GM12875 (cell line): ENCODE measurements at regions not wholly inside any gene's neighbourhood (a gene's known extent, or its start where the extent isn't known, plus 50 kb on each side); places are given as distances from the start of the nearest gene placed in this dataset.

ENCODE experiments used
- H3K4me3 ChIP-seq: one replicate; pipeline ENCODE4 v1.5.1; 2011; ENCODE audit warnings: low read depth, low read length, control low read depth
- CTCF ChIP-seq: IDR thresholded peaks from 2 replicates; pipeline ENCODE4 v1.5.1; 2011; ENCODE audit warnings: low read depth, mild to moderate bottlenecking, control low read depth, inconsistent platforms, low read length, moderate library complexity, borderline replicate concordance; ENCODE audit not compliant: insufficient read depth

GRCh38 chr5:125555591-125555990, 809.2 kb upstream of the ZNF608 start:
- no peak for TF ChIP-seq CTCF
- H3K4me3 ChIP-seq, result no peak overlapping the region

GRCh38 chr5:125558016-125558415, 811.6 kb upstream of the ZNF608 start:
- H3K4me3 ChIP-seq, result no peak overlapping the region
- TF ChIP-seq CTCF, result no peak

DNA sequence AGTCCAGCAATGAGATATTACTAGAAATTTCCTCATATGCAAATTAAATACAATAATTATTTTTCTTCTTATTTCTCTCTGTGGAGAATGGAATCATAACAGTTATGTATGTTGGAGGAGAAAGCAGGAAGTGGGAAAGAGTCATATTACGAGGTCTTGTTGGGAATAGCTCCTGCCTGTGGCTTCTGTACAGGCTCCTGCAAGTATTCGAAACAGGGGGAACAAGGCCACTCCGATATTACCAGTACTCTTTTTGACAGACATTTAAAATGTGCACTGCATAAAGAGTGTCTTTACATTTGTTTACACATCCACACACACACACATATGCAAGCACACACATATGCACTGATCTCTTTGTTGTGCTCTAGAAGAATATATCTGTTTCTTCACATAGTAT, 812.0 kb upstream of the ZNF608 start:
- H3K4me3 ChIP-seq, result no peak overlapping the region
- TF ChIP-seq CTCF, result no peak

GRCh38 chr5:125559296-125559695, 812.9 kb upstream of the ZNF608 start:
- no peak for TF ChIP-seq CTCF

GRCh38 chr5:125560476-125561225, 814.2 kb upstream of the ZNF608 start:
- TF ChIP-seq CTCF, result no peak
- H3K4me3 ChIP-seq, result no peak overlapping the region

More at GRCh38 chr5:125559296-125559695, 812.9 kb upstream of the ZNF608 start:
- no peak overlapping the region for H3K4me3 ChIP-seq

DNA sequence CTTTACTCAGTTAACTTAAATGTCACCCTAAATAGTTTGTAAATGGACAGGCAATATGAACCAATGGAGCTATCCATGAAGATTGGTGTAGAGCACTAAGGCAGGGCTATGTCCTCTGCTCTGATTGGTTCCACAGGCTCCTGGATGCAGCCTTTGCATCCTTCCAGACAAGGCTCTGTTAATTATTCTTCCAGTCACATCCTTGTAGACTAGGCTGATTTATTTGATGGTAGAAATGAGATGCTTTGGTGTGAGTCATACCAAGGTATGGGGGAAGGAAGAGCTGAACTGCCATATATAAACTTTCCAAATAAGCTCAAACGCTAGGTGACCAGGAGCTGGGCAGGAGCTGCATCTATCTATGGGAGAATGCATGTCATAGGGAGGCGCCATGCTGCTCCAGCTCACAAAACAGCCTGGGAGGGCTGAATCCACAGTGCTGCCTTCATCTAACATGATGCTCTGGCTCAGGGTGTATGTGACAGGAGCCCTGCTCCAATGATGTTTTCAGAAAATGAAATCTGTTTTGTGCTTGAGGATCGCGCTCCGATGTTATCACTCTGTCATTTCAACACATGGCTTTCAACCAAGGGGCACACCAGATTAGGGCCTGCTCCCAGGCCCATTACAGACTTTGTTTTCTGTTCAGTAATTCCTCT, 818.0 kb upstream of the ZNF608 start:
- TF ChIP-seq CTCF, result no peak
- H3K4me3 ChIP-seq, result no peak overlapping the region

DNA sequence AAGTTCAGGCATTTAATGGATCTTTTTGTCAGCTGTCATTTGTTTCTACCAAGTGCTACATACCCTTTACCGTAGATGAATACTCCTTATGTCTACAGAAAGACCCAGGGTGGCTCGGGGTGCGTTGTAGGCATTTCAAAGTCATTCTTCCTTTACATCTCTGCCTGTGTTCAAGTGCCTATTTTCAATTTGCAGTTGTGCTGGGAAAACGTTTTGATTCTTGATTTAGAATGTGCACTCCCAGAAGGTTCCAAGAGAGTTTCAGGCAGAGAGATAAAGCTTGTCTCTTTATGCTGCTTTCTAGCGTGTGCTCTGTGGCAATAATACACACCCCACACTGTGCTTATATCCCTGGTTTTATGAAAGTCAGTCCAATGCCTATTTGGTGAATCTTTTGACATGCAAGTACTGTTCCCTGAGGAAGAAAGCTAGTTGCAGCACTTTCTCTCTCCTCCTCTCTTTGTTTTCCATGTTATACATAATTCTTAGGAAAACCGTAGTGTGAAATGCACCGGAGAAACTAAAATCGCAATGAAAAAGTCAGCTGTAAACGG, 828.1 kb upstream of the ZNF608 start:
- no peak overlapping the region for H3K4me3 ChIP-seq
- no peak for TF ChIP-seq CTCF
